ENCODE measurements at regions not wholly inside any gene's neighbourhood (a gene's known extent, or its start where the extent isn't known, plus 50 kb on each side); places are given as distances from the start of the nearest gene placed in this dataset.

- H3K36me3 ChIP-seq (ENCODE audit: control insufficient read depth in 2 of 2, extremely low read depth in 1 of 2, insufficient read depth in 2 of 2, low read length in 2 of 2) = no peaks in the 10 kb centered on the region
- no peaks in the 10 kb centered on the region for H4K20me1 ChIP-seq (replicated peaks; ENCODE audit: control insufficient read depth, extremely low read depth, insufficient read depth, low read length)
- DNase-seq (ENCODE audit: low read depth, low spot score) = no peak
- no peak overlapping the region for H3K4me2 ChIP-seq (ENCODE audit: insufficient read depth, low read length)
- H3K4me1 ChIP-seq (ENCODE audit: control insufficient read depth, extremely low read depth, insufficient read depth, low read length) = no peaks in the 10 kb centered on the region
- no peak for FAIRE-seq
- H3K27ac ChIP-seq (ENCODE audit: insufficient read depth, low read depth, low read length) = no peak overlapping the region
- peaks cover 2% of the 10 kb centered on the region for H3K9me3 ChIP-seq (replicated peaks; ENCODE audit: control insufficient read depth, insufficient read depth, low read length)
- TF ChIP-seq POLR2A (IDR thresholded peaks at IDR 0.05; ENCODE audit: low read depth, low read length) = no peak
- TF ChIP-seq, protein P1, sequence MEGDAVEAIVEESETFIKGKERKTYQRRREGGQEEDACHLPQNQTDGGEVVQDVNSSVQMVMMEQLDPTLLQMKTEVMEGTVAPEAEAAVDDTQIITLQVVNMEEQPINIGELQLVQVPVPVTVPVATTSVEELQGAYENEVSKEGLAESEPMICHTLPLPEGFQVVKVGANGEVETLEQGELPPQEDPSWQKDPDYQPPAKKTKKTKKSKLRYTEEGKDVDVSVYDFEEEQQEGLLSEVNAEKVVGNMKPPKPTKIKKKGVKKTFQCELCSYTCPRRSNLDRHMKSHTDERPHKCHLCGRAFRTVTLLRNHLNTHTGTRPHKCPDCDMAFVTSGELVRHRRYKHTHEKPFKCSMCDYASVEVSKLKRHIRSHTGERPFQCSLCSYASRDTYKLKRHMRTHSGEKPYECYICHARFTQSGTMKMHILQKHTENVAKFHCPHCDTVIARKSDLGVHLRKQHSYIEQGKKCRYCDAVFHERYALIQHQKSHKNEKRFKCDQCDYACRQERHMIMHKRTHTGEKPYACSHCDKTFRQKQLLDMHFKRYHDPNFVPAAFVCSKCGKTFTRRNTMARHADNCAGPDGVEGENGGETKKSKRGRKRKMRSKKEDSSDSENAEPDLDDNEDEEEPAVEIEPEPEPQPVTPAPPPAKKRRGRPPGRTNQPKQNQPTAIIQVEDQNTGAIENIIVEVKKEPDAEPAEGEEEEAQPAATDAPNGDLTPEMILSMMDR (IDR thresholded peaks at IDR 0.05; ENCODE audit: extremely low read depth in 1 of 2, insufficient read depth in 1 of 2, low read depth in 1 of 2, low read length in 2 of 2) = no peak
- ChIA-PET CTCF (no interaction called here), POLR2A (no interaction called here)
- no peak overlapping the region for H2AFZ ChIP-seq (ENCODE audit: low read depth, low read length)
- no peaks in the 10 kb centered on the region for H3K9me1 ChIP-seq (replicated peaks; ENCODE audit: control insufficient read depth, extremely low read depth, insufficient read depth, low read length)
- BruUV-seq (replicated peaks) = no TSS peak
- dilution Hi-C loops (cut with MboI; ENCODE audit: extremely low pct_ligation_motif_present, low sequenced_read_pairs) = no loop called here
- H3K79me2 ChIP-seq (ENCODE audit: control insufficient read depth, insufficient read depth, low read length) = no peaks in the 10 kb centered on the region
- H3K27me3 ChIP-seq (ENCODE audit: control insufficient read depth in 2 of 2, insufficient read depth in 2 of 2, low read length in 2 of 2) = no peaks in the 10 kb centered on the region
- no peak overlapping the region for H3K4me3 ChIP-seq (replicated peaks in 1 of 3; ENCODE audit: insufficient read depth in 1 of 3, low read depth in 1 of 3, low read length in 3 of 3)
- no peak overlapping the region for H3K9ac ChIP-seq (replicated peaks; ENCODE audit: extremely low read depth, insufficient read depth, low read length)
- intact Hi-C loops (cut with micrococcal nuclease) = no loop called here
Observed at GRCh38 chr1:14367451-14367850, 231.0 kb upstream of the KAZN start.

DNA sequence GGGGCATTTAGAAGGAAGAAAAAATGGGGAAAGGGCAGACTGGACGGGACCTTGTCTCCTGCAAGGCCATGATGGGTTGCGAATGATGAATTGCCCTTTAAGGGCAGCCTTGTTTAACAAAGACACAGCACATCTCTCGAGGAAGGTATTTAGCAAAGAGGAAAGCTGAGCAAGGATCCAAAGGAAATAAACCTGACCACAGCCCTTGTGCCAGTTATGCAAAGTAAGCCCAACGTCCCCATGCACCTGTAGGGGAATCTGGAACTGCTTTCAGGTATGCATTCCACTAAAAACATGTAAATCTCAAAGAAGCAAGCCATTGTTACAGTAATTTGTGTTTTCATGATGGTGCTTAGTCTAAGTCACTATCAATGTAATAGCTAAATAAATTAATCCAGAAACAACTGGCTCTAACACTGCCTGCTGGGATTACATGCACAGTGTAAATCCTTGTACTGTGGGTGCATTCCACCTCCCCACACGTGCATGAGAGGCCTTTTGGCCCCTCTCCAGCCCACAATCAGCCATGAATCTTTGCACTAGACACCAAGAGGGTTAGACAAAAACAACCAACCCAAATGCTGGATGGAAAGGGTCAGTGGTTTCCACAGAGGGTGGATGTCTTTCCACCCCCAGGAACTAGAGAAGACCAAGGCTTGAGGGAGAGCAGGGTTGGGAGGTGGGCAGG lies 228.8 kb upstream of the KAZN start:
- POLR2A ChIA-PET = no interaction called here

More for the DNA sequence above, 228.8 kb upstream of the KAZN start:
- no peaks in the 10 kb centered on the region for H3K9me3 ChIP-seq (replicated peaks; ENCODE audit: control insufficient read depth, insufficient read depth, low read length)
- H3K9ac ChIP-seq (replicated peaks; ENCODE audit: extremely low read depth, insufficient read depth, low read length) = no peak overlapping the region
- no peaks in the 10 kb centered on the region for H3K36me3 ChIP-seq (ENCODE audit: control insufficient read depth in 2 of 2, extremely low read depth in 1 of 2, insufficient read depth in 2 of 2, low read length in 2 of 2)
- no peak for DNase-seq (ENCODE audit: low read depth, low spot score)
- intact Hi-C loops (cut with micrococcal nuclease) (no loop called here), dilution Hi-C loops (cut with MboI; ENCODE audit: extremely low pct_ligation_motif_present, low sequenced_read_pairs) (no loop called here)
- no peak overlapping the region for H3K27ac ChIP-seq (ENCODE audit: insufficient read depth, low read depth, low read length)
- H4K20me1 ChIP-seq (replicated peaks; ENCODE audit: control insufficient read depth, extremely low read depth, insufficient read depth, low read length) = no peaks in the 10 kb centered on the region
- no peaks in the 10 kb centered on the region for H3K4me1 ChIP-seq (ENCODE audit: control insufficient read depth, extremely low read depth, insufficient read depth, low read length)
- no peak overlapping the region for H3K4me2 ChIP-seq (ENCODE audit: insufficient read depth, low read length)
- H2AFZ ChIP-seq (ENCODE audit: low read depth, low read length) = no peak overlapping the region
- H3K4me3 ChIP-seq (replicated peaks in 1 of 3; ENCODE audit: insufficient read depth in 1 of 3, low read depth in 1 of 3, low read length in 3 of 3) = no peak overlapping the region
- no peaks in the 10 kb centered on the region for H3K9me1 ChIP-seq (replicated peaks; ENCODE audit: control insufficient read depth, extremely low read depth, insufficient read depth, low read length)
- H3K79me2 ChIP-seq (ENCODE audit: control insufficient read depth, insufficient read depth, low read length) = no peaks in the 10 kb centered on the region
- H3K27me3 ChIP-seq (ENCODE audit: control insufficient read depth in 2 of 2, insufficient read depth in 2 of 2, low read length in 2 of 2) = no peaks in the 10 kb centered on the region
- no peak for FAIRE-seq
- no TSS peak for BruUV-seq (replicated peaks)
- TF ChIP-seq POLR2A (IDR thresholded peaks at IDR 0.05; ENCODE audit: low read depth, low read length) = no peak
- TF ChIP-seq, protein P1 (IDR thresholded peaks at IDR 0.05; ENCODE audit: extremely low read depth in 1 of 2, insufficient read depth in 1 of 2, low read depth in 1 of 2, low read length in 2 of 2) = no peak
- TF ChIP-seq, protein P2, sequence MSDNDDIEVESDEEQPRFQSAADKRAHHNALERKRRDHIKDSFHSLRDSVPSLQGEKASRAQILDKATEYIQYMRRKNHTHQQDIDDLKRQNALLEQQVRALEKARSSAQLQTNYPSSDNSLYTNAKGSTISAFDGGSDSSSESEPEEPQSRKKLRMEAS (IDR thresholded peaks at IDR 0.05; ENCODE audit: insufficient read depth, insufficient read length) = no peak
- no peak for TF ChIP-seq GATA2 (IDR thresholded peaks at IDR 0.05; ENCODE audit: insufficient read depth, insufficient read length, low read depth, low read length)
- no peak for TF ChIP-seq FOS (IDR thresholded peaks at IDR 0.05; ENCODE audit: borderline replicate concordance, insufficient read depth, low read length)
- no peak for TF ChIP-seq POLR2AphosphoS5 (IDR thresholded peaks at IDR 0.05; ENCODE audit: insufficient read depth, low read depth, low read length)
- no peak for TF ChIP-seq JUN (IDR thresholded peaks at IDR 0.05; ENCODE audit: borderline replicate concordance, insufficient read depth, insufficient read length, low read depth)
- no peak for TF ChIP-seq EZH2 (IDR thresholded peaks at IDR 0.05; ENCODE audit: borderline replicate concordance, low read depth, low read length, severe bottlenecking)
- TF ChIP-seq MYC (IDR thresholded peaks at IDR 0.05; ENCODE audit: low read depth, low read length) = no peak
- CTCF ChIA-PET = no interaction called here
